ENCODE measurements at regions not wholly inside any gene's neighbourhood (a gene's known extent, or its start where the extent isn't known, plus 50 kb on each side); places are given as distances from the start of the nearest gene placed in this dataset.

- no peak for TF ChIP-seq CTCF (IDR thresholded peaks at IDR 0.05; ENCODE audit: insufficient read depth, low read depth, low read length)
- no peak for DNase-seq (ENCODE audit: low read depth)
- H3K4me3 ChIP-seq (ENCODE audit: low read depth, low read length): no peak overlapping the region
Measured at GRCh38 chr5:97801461-97801860, 618.4 kb upstream of the RIOK2 start.

- TF ChIP-seq CTCF (IDR thresholded peaks at IDR 0.05; ENCODE audit: insufficient read depth, low read depth, low read length): no peak
- no peak overlapping the region for H3K4me3 ChIP-seq (ENCODE audit: low read depth, low read length)
- DNase-seq (ENCODE audit: low read depth): no peak
Measured at GRCh38 chr5:97820138-97820537, 637.1 kb upstream of the RIOK2 start.

GRCh38 chr5:97832645-97833296, 649.7 kb upstream of the RIOK2 start:
- no peak for DNase-seq (ENCODE audit: low read depth)
- TF ChIP-seq CTCF (IDR thresholded peaks at IDR 0.05; ENCODE audit: insufficient read depth, low read depth, low read length): no peak
- H3K4me3 ChIP-seq (ENCODE audit: low read depth, low read length): no peak overlapping the region

- DNase-seq (ENCODE audit: low read depth): no peak
- TF ChIP-seq CTCF (IDR thresholded peaks at IDR 0.05; ENCODE audit: insufficient read depth, low read depth, low read length): no peak
- H3K4me3 ChIP-seq (ENCODE audit: low read depth, low read length): no peak overlapping the region
Measured at GRCh38 chr5:97834561-97834960, 651.5 kb upstream of the RIOK2 start.

- TF ChIP-seq CTCF (IDR thresholded peaks at IDR 0.05; ENCODE audit: insufficient read depth, low read depth, low read length): no peak
- H3K4me3 ChIP-seq (ENCODE audit: low read depth, low read length): no peak overlapping the region
- DNase-seq (ENCODE audit: low read depth): no peak
Measured at GRCh38 chr5:97835112-97835511, 652.1 kb upstream of the RIOK2 start.

- no peak for TF ChIP-seq CTCF (IDR thresholded peaks at IDR 0.05; ENCODE audit: insufficient read depth, low read depth, low read length)
- DNase-seq (ENCODE audit: low read depth): no peak
- no peak overlapping the region for H3K4me3 ChIP-seq (ENCODE audit: low read depth, low read length)
Measured at GRCh38 chr5:97836816-97837215, 653.8 kb upstream of the RIOK2 start.

GRCh38 chr5:97838214-97838613, 655.2 kb upstream of the RIOK2 start:
- H3K4me3 ChIP-seq (ENCODE audit: low read depth, low read length): no peak overlapping the region
- TF ChIP-seq CTCF (IDR thresholded peaks at IDR 0.05; ENCODE audit: insufficient read depth, low read depth, low read length): no peak
- DNase-seq (ENCODE audit: low read depth): peak; percentile 95

All from fibroblast of villous mesenchyme (primary cell).